ENCODE measurements at regions not wholly inside any gene's neighbourhood (a gene's known extent, or its start where the extent isn't known, plus 50 kb on each side); places are given as distances from the start of the nearest gene placed in this dataset.

- WGBS, 2 experiments (ENCODE audit: extremely low coverage in 2 of 2, insufficient read length in 1 of 2): no CpG with 5 or more reads among the region's 2 CpGs
- Histone ChIP-seq H3K36me3 (ENCODE audit: control insufficient read depth, insufficient read depth, low read length) (no peaks in the 10 kb centered on the region), H3K4me2 (ENCODE audit: low read depth, low read length) (no peak overlapping the region), H2BK120ac (ENCODE audit: low read depth, low read length) (no peak overlapping the region), H2BK5ac (ENCODE audit: low read depth, low read length, poor library complexity, severe bottlenecking) (no peak overlapping the region), H3K4me1 (ENCODE audit: control insufficient read depth, insufficient read depth, low read length) (peaks cover 12% of the 10 kb centered on the region), H3K27ac (ENCODE audit: insufficient read depth, low read length) (no peak overlapping the region), H3K4me3 (ENCODE audit: insufficient read depth, low read depth, low read length) (no peak overlapping the region), H3K27me3 (ENCODE audit: control insufficient read depth, insufficient read depth, low read length) (no peaks in the 10 kb centered on the region), H2BK15ac (ENCODE audit: low read depth, low read length) (no peak overlapping the region; the same call in 2 of the 3 replicates), H3K23ac (ENCODE audit: low read depth, low read length) (no peak overlapping the region), H3K79me1 (ENCODE audit: low read depth in 1 of 2, low read length in 2 of 2) (no peaks in the 10 kb centered on the region), H3K9me3 (ENCODE audit: control insufficient read depth, insufficient read depth, low read length) (no peaks in the 10 kb centered on the region), H3K4ac (ENCODE audit: low read depth, low read length) (no peak overlapping the region), H3K14ac (replicated peaks; ENCODE audit: low read depth, low read length) (0 out of 2 replicates have a peak overlapping the region, but pooled peaks have one; percentile 38), H2AK9ac (replicated peaks; ENCODE audit: low read depth, low read length, poor library complexity) (no peak overlapping the region), H2AK5ac (ENCODE audit: low read depth, low read length) (no peak overlapping the region), H3K56ac (ENCODE audit: extremely low read depth, insufficient read depth, low read length) (no peak overlapping the region), H2BK20ac (ENCODE audit: low read depth, low read length) (no peak overlapping the region), H3K18ac (ENCODE audit: low read depth, low read length) (no peak overlapping the region), H4K91ac (ENCODE audit: insufficient read depth, low read depth, low read length) (no peak overlapping the region), H2AFZ (replicated peaks; ENCODE audit: low read length, poor library complexity) (no peak overlapping the region), H3K9me1 (ENCODE audit: insufficient read depth, low read length) (peaks cover 8% of the 10 kb centered on the region), H4K20me1 (ENCODE audit: insufficient read depth, low read length) (no peaks in the 10 kb centered on the region), H4K5ac (ENCODE audit: low read depth, low read length) (no peak overlapping the region), H3K9ac (ENCODE audit: low read depth, low read length) (no peak overlapping the region), H4K8ac (ENCODE audit: low read depth in 2 of 2, low read length in 2 of 2) (no peak overlapping the region)
- POLR2A ChIA-PET (ENCODE audit: unreplicated experiment): no interaction called here
- ATAC-seq (ENCODE audit: low read depth) (no peak), DNase-seq (peak; percentile 33)
- in situ Hi-C loops (cut with MboI; ENCODE audit: low sequenced_read_pairs): loop anchor here (10.0 kb wide), 1 partner anchor 393 kb away; no protein-coding TSS in a partner anchor
- CTCF ChIA-PET: no interaction called here
- dilution Hi-C loops (cut with HindIII; ENCODE audit: low sequenced_read_pairs, unreplicated experiment): no loop called here
- no TSS peak for BruUV-seq (replicated peaks)
- intact Hi-C loops (cut with micrococcal nuclease): no loop called here
- TF ChIP-seq ELK1 (IDR thresholded peaks at IDR 0.05; ENCODE audit: borderline replicate concordance, low read depth, low read length) (no peak), CEBPB (IDR thresholded peaks at IDR 0.05; ENCODE audit: low read depth, low read length) (no peak), USF2 (IDR thresholded peaks at IDR 0.05; ENCODE audit: low read depth, low read length) (no peak), CHD1 (IDR thresholded peaks at IDR 0.05; ENCODE audit: low read depth, low read length) (no peak), BHLHE40 (IDR thresholded peaks at IDR 0.05; ENCODE audit: low read depth, low read length) (no peak), CTCF (conservative IDR thresholded peaks at IDR 0.05; ENCODE audit: low read depth, low read length) (no peak), MAZ (IDR thresholded peaks at IDR 0.05; ENCODE audit: borderline replicate concordance, low read depth, low read length) (no peak), MXI1 (IDR thresholded peaks at IDR 0.05; ENCODE audit: borderline replicate concordance, low read depth, low read length) (no peak), MAFK (IDR thresholded peaks at IDR 0.05; ENCODE audit: low read depth, low read length) (no peak), NFE2L2 (IDR thresholded peaks at IDR 0.05; ENCODE audit: low read depth, low read length) (no peak)
Measured at GRCh38 chr2:18368008-18368407, 192.4 kb downstream of the RDH14 start.

Data from IMR-90 (cell line).